Right lobe of liver (tissue), 4 donors: ENCODE measurements at regions not wholly inside any gene's neighbourhood (a gene's known extent, or its start where the extent isn't known, plus 50 kb on each side); places are given as distances from the start of the nearest gene placed in this dataset.

ENCODE experiments used
- CTCF ChIP-seq, 4 donors: fragments of 200-600 bp in 3 of 4; fragments of 450-650 bp in 1 of 4; IDR thresholded peaks; one replicate each; pipeline versions ENCODE4 v1.5.1 to v1.8.0; 2016 to 2022; ENCODE audit warnings: antibody characterized with exemption in 4 of 4, mild to moderate bottlenecking in 2 of 4
- POLR2A ChIP-seq: fragments of 450-650 bp; IDR thresholded peaks from one replicate; pipeline ENCODE4 v1.6.1; 2017; ENCODE audit warnings: antibody characterized with exemption, mild to moderate bottlenecking
- donor health status: DM: no; HTN: no; CAD: no.
- donor health status: DM: no; HTN: no; CAD: no.
- donor health status: DM: no; HTN: yes; CAD: no.

- no peak for TF ChIP-seq CTCF (IDR thresholded peaks at IDR 0.05)
- no peak for TF ChIP-seq POLR2A
Measured at GRCh38 chr6:21691685-21692346, 98.3 kb downstream of the SOX4 start.
